GM19324 (cell line): ENCODE measurements at regions not wholly inside any gene's neighbourhood (a gene's known extent, or its start where the extent isn't known, plus 50 kb on each side); places are given as distances from the start of the nearest gene placed in this dataset.

Experiments
- ATAC-seq: cut with Tn5 transposase; IDR thresholded peaks from one replicate; pipeline ENCODE4 v1.9.1; 2021; ENCODE audit warnings: mild to moderate bottlenecking, moderate library complexity; ENCODE audit not compliant: unreplicated experiment, low FRiP score

- ATAC-seq, result no peak
Measured at GRCh38 chr13:106887686-106888085, 319.7 kb upstream of the ARGLU1 start.

GRCh38 chr13:106883976-106884375 lies 316.0 kb upstream of the ARGLU1 start:
- ATAC-seq, result no peak

GRCh38 chr13:106882246-106882645 lies 314.3 kb upstream of the ARGLU1 start:
- ATAC-seq, result no peak

- no peak for ATAC-seq
Measured at GRCh38 chr13:106879806-106880205, 311.9 kb upstream of the ARGLU1 start.

- ATAC-seq, result no peak
Measured at GRCh38 chr13:106874323-106874722, 306.4 kb upstream of the ARGLU1 start.

- ATAC-seq, result no peak
Measured at GRCh38 chr13:106873810-106874209, 305.9 kb upstream of the ARGLU1 start.

- no peak for ATAC-seq
Measured at GRCh38 chr13:106867249-106867648, 299.3 kb upstream of the ARGLU1 start.

GRCh38 chr13:106865716-106866440 lies 297.9 kb upstream of the ARGLU1 start:
- no peak for ATAC-seq

- ATAC-seq, result no peak
Measured at GRCh38 chr13:106859533-106859904, 291.6 kb upstream of the ARGLU1 start.

GRCh38 chr13:106858903-106859532 lies 291.1 kb upstream of the ARGLU1 start:
- ATAC-seq, result no peak

GRCh38 chr13:106852436-106852835 lies 284.5 kb upstream of the ARGLU1 start:
- ATAC-seq, result no peak

GRCh38 chr13:106850973-106851650 lies 283.2 kb upstream of the ARGLU1 start:
- ATAC-seq, result no peak

GRCh38 chr13:106846571-106847448 lies 278.9 kb upstream of the ARGLU1 start:
- no peak for ATAC-seq

- no peak for ATAC-seq
Measured at GRCh38 chr13:106836186-106836802, 268.4 kb upstream of the ARGLU1 start.

- no peak for ATAC-seq
Measured at GRCh38 chr13:106835477-106835876, 267.5 kb upstream of the ARGLU1 start.

- no peak for ATAC-seq
Measured at GRCh38 chr13:106821979-106822378, 254.0 kb upstream of the ARGLU1 start.

- no peak for ATAC-seq
Measured at GRCh38 chr13:106819413-106820180, 251.7 kb upstream of the ARGLU1 start.

- no peak for ATAC-seq
Measured at GRCh38 chr13:106818971-106819370, 251.0 kb upstream of the ARGLU1 start.

GRCh38 chr13:106815545-106815944 lies 247.6 kb upstream of the ARGLU1 start:
- ATAC-seq, result no peak

GRCh38 chr13:106814463-106814862 lies 246.5 kb upstream of the ARGLU1 start:
- no peak for ATAC-seq
